NCI-H1105 (cell line): ENCODE measurements at regions not wholly inside any gene's neighbourhood (a gene's known extent, or its start where the extent isn't known, plus 50 kb on each side); places are given as distances from the start of the nearest gene placed in this dataset.

ENCODE experiments used
- DNase-seq: peaks from one replicate; lab custom pipeline; 2025; lab: John Stamatoyannopoulos, UW

- no peak for DNase-seq
Measured at GRCh38 chr12:115507560-115507889, 770.0 kb downstream of the MED13L start.

- DNase-seq: no peak
Measured at GRCh38 chr12:115506822-115507559, 770.5 kb downstream of the MED13L start.

- no peak for DNase-seq
Measured at GRCh38 chr12:115504306-115505290, 772.9 kb downstream of the MED13L start.

GRCh38 chr12:115500872-115501271, 776.6 kb downstream of the MED13L start:
- DNase-seq: no peak

- DNase-seq: no peak
Measured at GRCh38 chr12:115495300-115495699, 782.2 kb downstream of the MED13L start.

- no peak for DNase-seq
Measured at GRCh38 chr12:115492553-115492952, 784.9 kb downstream of the MED13L start.

GRCh38 chr12:115491511-115492250, 785.8 kb downstream of the MED13L start:
- DNase-seq: no peak

GRCh38 chr12:115489253-115489652, 788.2 kb downstream of the MED13L start:
- no peak for DNase-seq

GRCh38 chr12:115485967-115486366, 791.5 kb downstream of the MED13L start:
- no peak for DNase-seq

- DNase-seq: no peak
Measured at GRCh38 chr12:115485503-115485902, 792.0 kb downstream of the MED13L start.

- DNase-seq: no peak
Measured at GRCh38 chr12:115482943-115483342, 794.5 kb downstream of the MED13L start.

- no peak for DNase-seq
Measured at GRCh38 chr12:115481141-115481540, 796.4 kb downstream of the MED13L start.

GRCh38 chr12:115478505-115478904, 794.5 kb upstream of the TBX3 start:
- no peak for DNase-seq

GRCh38 chr12:115474539-115475353, 790.8 kb upstream of the TBX3 start:
- no peak for DNase-seq

- DNase-seq: no peak
Measured at GRCh38 chr12:115473257-115473956, 789.4 kb upstream of the TBX3 start.

- no peak for DNase-seq
Measured at GRCh38 chr12:115472852-115473251, 788.9 kb upstream of the TBX3 start.

- DNase-seq: no peak
Measured at GRCh38 chr12:115470977-115471376, 787.0 kb upstream of the TBX3 start.

GRCh38 chr12:115470526-115470925, 786.6 kb upstream of the TBX3 start:
- DNase-seq: no peak

- DNase-seq: no peak
Measured at GRCh38 chr12:115468087-115468510, 784.1 kb upstream of the TBX3 start.

- no peak for DNase-seq
Measured at GRCh38 chr12:115467531-115467930, 783.6 kb upstream of the TBX3 start.

GRCh38 chr12:115466076-115466475, 782.1 kb upstream of the TBX3 start:
- DNase-seq: no peak
